Activated B cell treated with CpG ODN at 0.5 μM for 24 hours (primary cell): ENCODE measurements at regions not wholly inside any gene's neighbourhood (a gene's known extent, or its start where the extent isn't known, plus 50 kb on each side); places are given as distances from the start of the nearest gene placed in this dataset.
"Not testable (repeated sequence)": the region's sequence is repeated elsewhere in the genome, so short reads cannot be mapped to it uniquely, and the experiment has no call there.

Source experiments
- ATAC-seq: fragments of 200-7000 bp; cut with Tn5 transposase; one replicate; pipeline ENCODE4 v1.10.0; 2021; ENCODE audit warnings: low read depth, mild to moderate bottlenecking, moderate library complexity
- CTCF ChIA-PET: fragments of 350-600 bp; sonication (Branson Sonifier 250); formaldehyde crosslinking; loops from one replicate; lab custom pipeline; 2021; ENCODE audit warnings: antibody characterized with exemption; lab: Charles Lee
- POLR2A ChIA-PET: fragments of 350-600 bp; sonication (Branson Sonifier 250); formaldehyde crosslinking; loops from one replicate; lab custom pipeline; 2021; ENCODE audit warnings: antibody characterized with exemption; lab: Charles Lee
- DNase-seq: peaks from one replicate; pipeline ENCODE4 v3.0.0; 2022
- H3K27ac Mint-ChIP-seq: one replicate; pipeline ENCODE4 v1.8.0; 2020; ENCODE audit warnings: mixed read lengths
- H3K27me3 Mint-ChIP-seq: one replicate; pipeline ENCODE4 v1.8.0; 2021; ENCODE audit warnings: mixed read lengths
- H3K36me3 Mint-ChIP-seq: one replicate; pipeline ENCODE4 v1.8.0; 2021; ENCODE audit warnings: low read depth, mixed read lengths
- H3K4me1 Mint-ChIP-seq: one replicate; pipeline ENCODE4 v1.8.0; 2021; ENCODE audit warnings: mixed read lengths
- H3K4me3 Mint-ChIP-seq: one replicate; pipeline ENCODE4 v1.8.0; 2020; ENCODE audit warnings: mild to moderate bottlenecking, mixed read lengths
- H3K9me3 Mint-ChIP-seq: one replicate; pipeline ENCODE4 v1.8.0; 2020; ENCODE audit warnings: mixed read lengths
- intact Hi-C: fragments of 100-400 bp; cut with micrococcal nuclease; formaldehyde crosslinking; loops from one replicate; pipeline ENCODE4 v1.15.1; 2024
- TF ChIP-seq, protein P1 (sequence below): fragments of 200-600 bp; IDR thresholded peaks from one replicate; pipeline ENCODE4 v1.8.0; 2022; ENCODE audit warnings: antibody characterized with exemption, mild to moderate bottlenecking

GRCh38 chr10:42896735-42897134, 114.1 kb downstream of the BMS1 start:
- DNase-seq (no peak), ATAC-seq (no peak)
- ChIA-PET CTCF (no interaction called here), POLR2A (no interaction called here)
- Mint-ChIP-seq H3K4me3 (no peak overlapping the region), H3K27me3 (peaks cover 22% of the 10 kb centered on the region), H3K36me3 (no peaks in the 10 kb centered on the region), H3K27ac (no peak overlapping the region), H3K9me3 (peaks cover 8% of the 10 kb centered on the region), H3K4me1 (no peaks in the 10 kb centered on the region)
- intact Hi-C loops = no loop called here
- TF ChIP-seq, protein P1, sequence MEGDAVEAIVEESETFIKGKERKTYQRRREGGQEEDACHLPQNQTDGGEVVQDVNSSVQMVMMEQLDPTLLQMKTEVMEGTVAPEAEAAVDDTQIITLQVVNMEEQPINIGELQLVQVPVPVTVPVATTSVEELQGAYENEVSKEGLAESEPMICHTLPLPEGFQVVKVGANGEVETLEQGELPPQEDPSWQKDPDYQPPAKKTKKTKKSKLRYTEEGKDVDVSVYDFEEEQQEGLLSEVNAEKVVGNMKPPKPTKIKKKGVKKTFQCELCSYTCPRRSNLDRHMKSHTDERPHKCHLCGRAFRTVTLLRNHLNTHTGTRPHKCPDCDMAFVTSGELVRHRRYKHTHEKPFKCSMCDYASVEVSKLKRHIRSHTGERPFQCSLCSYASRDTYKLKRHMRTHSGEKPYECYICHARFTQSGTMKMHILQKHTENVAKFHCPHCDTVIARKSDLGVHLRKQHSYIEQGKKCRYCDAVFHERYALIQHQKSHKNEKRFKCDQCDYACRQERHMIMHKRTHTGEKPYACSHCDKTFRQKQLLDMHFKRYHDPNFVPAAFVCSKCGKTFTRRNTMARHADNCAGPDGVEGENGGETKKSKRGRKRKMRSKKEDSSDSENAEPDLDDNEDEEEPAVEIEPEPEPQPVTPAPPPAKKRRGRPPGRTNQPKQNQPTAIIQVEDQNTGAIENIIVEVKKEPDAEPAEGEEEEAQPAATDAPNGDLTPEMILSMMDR = no peak

- peaks cover 13% of the 10 kb centered on the region for H3K9me3 Mint-ChIP-seq
- H3K36me3 Mint-ChIP-seq = no peaks in the 10 kb centered on the region
- DNase-seq = no peak
- intact Hi-C loops = no loop called here
- no peak overlapping the region for H3K4me3 Mint-ChIP-seq
- TF ChIP-seq, protein P1 = no peak
- ChIA-PET CTCF (no interaction called here), POLR2A (no interaction called here)
- H3K27me3 Mint-ChIP-seq = peaks cover 22% of the 10 kb centered on the region
- no peak for ATAC-seq
- H3K4me1 Mint-ChIP-seq = no peaks in the 10 kb centered on the region
- H3K27ac Mint-ChIP-seq = no peak overlapping the region
Measured at GRCh38 chr10:42898037-42898960, 115.7 kb downstream of the BMS1 start.

- no peak for ATAC-seq
- ChIA-PET POLR2A (no interaction called here), CTCF (no interaction called here)
- Mint-ChIP-seq H3K36me3 (no peaks in the 10 kb centered on the region), H3K4me1 (no peaks in the 10 kb centered on the region), H3K27me3 (peaks cover 22% of the 10 kb centered on the region), H3K9me3 (peaks cover 13% of the 10 kb centered on the region), H3K27ac (no peak overlapping the region), H3K4me3 (no peak overlapping the region)
- TF ChIP-seq, protein P1 = no peak
- no peak for DNase-seq
- intact Hi-C loops = no loop called here
Measured at GRCh38 chr10:42899036-42899435, 116.4 kb downstream of the BMS1 start.

DNA sequence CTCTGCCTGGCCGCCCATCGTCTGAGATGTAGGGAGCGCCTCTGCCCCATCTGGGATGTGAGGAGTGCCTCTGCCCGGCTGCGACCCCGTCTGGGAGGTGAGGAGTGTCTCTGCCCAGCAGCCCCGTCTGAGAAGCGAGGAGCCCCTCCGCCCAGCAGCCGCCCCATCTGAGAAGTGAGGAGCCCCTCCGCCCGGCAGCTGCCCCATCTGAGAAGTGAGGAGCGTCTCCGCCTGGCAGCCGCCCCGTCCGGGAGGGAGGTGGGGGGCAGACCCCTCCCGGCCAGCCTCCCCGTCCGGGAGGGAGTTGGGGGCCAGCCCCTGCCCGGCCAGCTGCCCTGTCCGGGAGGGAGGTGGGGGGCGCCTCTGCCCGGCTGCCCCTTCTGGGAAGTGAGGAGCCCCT, 117.8 kb downstream of the BMS1 start:
- ATAC-seq, CTCF ChIA-PET, POLR2A ChIA-PET, H3K27ac Mint-ChIP-seq, H3K36me3 Mint-ChIP-seq, intact Hi-C loops, H3K4me1 Mint-ChIP-seq, H3K4me3 Mint-ChIP-seq, DNase-seq: not testable (repeated sequence)
- H3K27me3 Mint-ChIP-seq = peaks cover 17% of the 10 kb centered on the region
- peaks cover 14% of the 10 kb centered on the region for H3K9me3 Mint-ChIP-seq

GRCh38 chr10:42911359-42911758, 128.8 kb downstream of the BMS1 start:
- DNase-seq (no peak), ATAC-seq (no peak)
- intact Hi-C loops = no loop called here
- POLR2A ChIA-PET = no interaction called here
- CTCF ChIA-PET = no interaction called here
- Mint-ChIP-seq H3K4me3 (no peak overlapping the region), H3K27ac (no peak overlapping the region), H3K36me3 (no peaks in the 10 kb centered on the region), H3K9me3 (peaks cover 18% of the 10 kb centered on the region), H3K4me1 (no peaks in the 10 kb centered on the region), H3K27me3 (no peaks in the 10 kb centered on the region)
- TF ChIP-seq, protein P1 = no peak
